Tibial nerve (tissue), 4 donors: ENCODE measurements at regions not wholly inside any gene's neighbourhood (a gene's known extent, or its start where the extent isn't known, plus 50 kb on each side); places are given as distances from the start of the nearest gene placed in this dataset.

Experiments used
- DNase-seq, 2 donors: peaks; one replicate each; pipeline ENCODE4 v3.0.0-alpha.2; 2019; ENCODE audit warnings: low spot score in 2 of 2
- H3K27ac ChIP-seq, 4 donors: fragments of 200-600 bp; sonication (generic) in 3 of 4; one replicate each; pipeline ENCODE4 v1.5.1; 2017 to 2019; ENCODE audit warnings: mild to moderate bottlenecking in 1 of 4
- H3K27me3 ChIP-seq, 2 donors: fragments of 200-600 bp; sonication (generic) in 1 of 2; one replicate each; pipeline versions ENCODE4 v1.5.1 to v1.6.0; 2017 to 2019
- H3K36me3 ChIP-seq, 3 donors: fragments of 200-600 bp; sonication (generic); one replicate each; pipeline ENCODE4 v1.5.1; 2018 to 2019
- H3K4me1 ChIP-seq, 4 donors: fragments of 200-600 bp; sonication (generic) in 3 of 4; one replicate each; pipeline ENCODE4 v1.5.1; 2017 to 2019
- H3K4me3 ChIP-seq, 4 donors: fragments of 200-600 bp; sonication (generic) in 3 of 4; one replicate each; pipeline ENCODE4 v1.5.1; 2017 to 2019; ENCODE audit warnings: mild to moderate bottlenecking in 1 of 4, moderate library complexity in 1 of 4
- H3K9me3 ChIP-seq, 4 donors: fragments of 200-600 bp; sonication (generic) in 3 of 4; one replicate each; pipeline ENCODE4 v1.5.1; 2017 to 2019
- CTCF ChIP-seq, 5 experiments: fragments of 200-600 bp in 3 of 5; fragments of 450-650 bp in 2 of 5; sonication (generic) in 3 of 5; IDR thresholded peaks; one replicate each; pipeline ENCODE4 v1.5.1; 2016 to 2019; ENCODE audit warnings: antibody characterized with exemption in 5 of 5, mild to moderate bottlenecking in 3 of 5, moderate library complexity in 2 of 5
- EP300 ChIP-seq, 2 donors: sonication (generic); formaldehyde crosslinking; IDR thresholded peaks; one replicate each; pipeline ENCODE4 v1.6.1; 2017; ENCODE audit warnings: antibody characterized with exemption in 2 of 2, mild to moderate bottlenecking in 1 of 2
- POLR2A ChIP-seq, 2 donors: fragments of 450-650 bp; IDR thresholded peaks; one replicate each; pipeline ENCODE4 v1.6.1; 2017; ENCODE audit warnings: antibody characterized with exemption in 2 of 2, mild to moderate bottlenecking in 2 of 2, moderate library complexity in 2 of 2
- WGBS, 2 donors: methylation state at CpG; one replicate each; pipeline ENCODE4 v1.1.5; 2018; 5-methylcytosine and 5-hydroxymethylcytosine counted together

GRCh38 chr12:114924946-114925475 lies 241.0 kb upstream of the TBX3 start:
- Histone ChIP-seq H3K36me3 (no peaks in the 10 kb centered on the region), H3K4me3 (no peak overlapping the region), H3K27me3 (no peaks in the 10 kb centered on the region), H3K27ac (no peak overlapping the region), H3K9me3 (peaks cover 0 to 6% (median 0%) of the 10 kb centered on the region in 4 donors), H3K4me1 (peaks cover 0 to 6% (median 0%) of the 10 kb centered on the region in 4 donors)
- DNase-seq, result no peak
- 56 to 57% methylated on average over 4 of the region's 4 CpGs for WGBS, 2 donors
- TF ChIP-seq CTCF (IDR thresholded peaks at IDR 0.05), result no peak
- TF ChIP-seq EP300 (IDR thresholded peaks at IDR 0.05), result no peak
- no peak for TF ChIP-seq POLR2A (IDR thresholded peaks at IDR 0.05)

GRCh38 chr12:114921781-114922180 lies 237.8 kb upstream of the TBX3 start:
- H3K4me3 ChIP-seq, result no peak overlapping the region
- TF ChIP-seq CTCF (IDR thresholded peaks at IDR 0.05) (no peak), EP300 (IDR thresholded peaks at IDR 0.05) (no peak), POLR2A (IDR thresholded peaks at IDR 0.05) (no peak)
- H3K27me3 ChIP-seq, result no peaks in the 10 kb centered on the region
- 39 to 55% methylated on average over 1 of the region's 1 CpG for WGBS, 2 donors
- H3K27ac ChIP-seq, result no peak overlapping the region
- DNase-seq, result peak in 1 of 2 donors; percentile 19
- peaks cover 0 to 10% (median 0%) of the 10 kb centered on the region in 4 donors for H3K9me3 ChIP-seq
- H3K36me3 ChIP-seq, result no peaks in the 10 kb centered on the region
- H3K4me1 ChIP-seq, result peaks cover 0 to 6% (median 0%) of the 10 kb centered on the region in 4 donors

- peaks cover 0 to 10% (median 0%) of the 10 kb centered on the region in 4 donors for H3K9me3 ChIP-seq
- peak in 1 of 2 donors; percentile 26 for DNase-seq
- TF ChIP-seq EP300 (IDR thresholded peaks at IDR 0.05), result peak in 1 of 2 donors; percentile 36
- TF ChIP-seq CTCF (IDR thresholded peaks at IDR 0.05), result no peak
- peak overlapping the region in 2 of 4 donors; percentile 22 to 69 for H3K27ac ChIP-seq
- no peaks in the 10 kb centered on the region for H3K27me3 ChIP-seq
- no peaks in the 10 kb centered on the region for H3K36me3 ChIP-seq
- 49 to 50% methylated on average over 5 of the region's 5 CpGs for WGBS, 2 donors
- H3K4me1 ChIP-seq, result peaks cover 0 to 6% (median 0%) of the 10 kb centered on the region in 4 donors
- H3K4me3 ChIP-seq, result no peak overlapping the region
Observed at GRCh38 chr12:114920771-114921554, 237.0 kb upstream of the TBX3 start.

- Histone ChIP-seq H3K36me3 (no peaks in the 10 kb centered on the region), H3K27ac (no peak overlapping the region), H3K4me1 (peaks cover 0 to 6% (median 0%) of the 10 kb centered on the region in 4 donors), H3K27me3 (no peaks in the 10 kb centered on the region), H3K9me3 (peaks cover 0 to 10% (median 0%) of the 10 kb centered on the region in 4 donors), H3K4me3 (no peak overlapping the region)
- no peak for TF ChIP-seq EP300 (IDR thresholded peaks at IDR 0.05)
- no peak for TF ChIP-seq CTCF (IDR thresholded peaks at IDR 0.05)
- no peak for TF ChIP-seq POLR2A (IDR thresholded peaks at IDR 0.05)
- DNase-seq, result no peak
- 76 to 83% methylated on average over 8 of the region's 8 CpGs for WGBS, 2 donors
Observed at GRCh38 chr12:114919479-114919878, 235.5 kb upstream of the TBX3 start.

- no peaks in the 10 kb centered on the region for H3K36me3 ChIP-seq
- H3K27me3 ChIP-seq, result no peaks in the 10 kb centered on the region
- DNase-seq, result no peak
- H3K9me3 ChIP-seq, result peaks cover 0 to 10% (median 0%) of the 10 kb centered on the region in 4 donors
- H3K27ac ChIP-seq, result no peak overlapping the region
- peaks cover 0 to 6% (median 0%) of the 10 kb centered on the region in 4 donors for H3K4me1 ChIP-seq
- H3K4me3 ChIP-seq, result no peak overlapping the region
- 27 to 35% methylated on average over 3 of the region's 3 CpGs for WGBS, 2 donors
- no peak for TF ChIP-seq CTCF (IDR thresholded peaks at IDR 0.05)
- TF ChIP-seq EP300 (IDR thresholded peaks at IDR 0.05), result no peak
- TF ChIP-seq POLR2A (IDR thresholded peaks at IDR 0.05), result no peak
Observed at GRCh38 chr12:114918535-114919233, 234.7 kb upstream of the TBX3 start.
